H1 (cell line): ENCODE measurements at regions not wholly inside any gene's neighbourhood (a gene's known extent, or its start where the extent isn't known, plus 50 kb on each side); places are given as distances from the start of the nearest gene placed in this dataset.

Source experiments
- CTCF ChIA-PET: fragments of 300-600 bp; sonication (Branson Sonifier 250); formaldehyde crosslinking; loops from one replicate; lab custom pipeline; 2021; ENCODE audit not compliant: partially characterized antibody; lab: Charles Lee
- POLR2A ChIA-PET: fragments of 300-600 bp; sonication (Branson Sonifier 250); formaldehyde crosslinking; loops from one replicate; lab custom pipeline; 2021; ENCODE audit warnings: inconsistent platforms; ENCODE audit not compliant: partially characterized antibody; lab: Charles Lee
- DNase-seq, 2 experiments: peaks; one replicate each; pipeline versions ENCODE4 v3.0.0 to v3.0.0-alpha.2; 2010 to 2022; ENCODE audit warnings: low spot score in 2 of 2, low read depth in 1 of 2, mixed read lengths in 1 of 2
- FAIRE-seq: peaks from 2 replicates; lab custom pipeline; 2011; peaks lifted over from hg19 to GRCh38; lab: Jason Lieb, UNC
- H2AFZ ChIP-seq: 2 replicates; pipeline ENCODE4 v1.8.1; 2012; ENCODE audit warnings: low read length, inconsistent platforms
- H2AK5ac ChIP-seq: 2 replicates; pipeline ENCODE4 v1.6.1; 2013; ENCODE audit warnings: low read depth, low read length
- H2BK120ac ChIP-seq: replicated peaks from 2 replicates; pipeline ENCODE3; 2013; ENCODE audit warnings: low read depth, low read length, inconsistent platforms
- H2BK12ac ChIP-seq: 2 replicates; pipeline ENCODE4 v1.6.1; 2013; ENCODE audit warnings: low read depth, low read length
- H2BK15ac ChIP-seq: 2 replicates; pipeline ENCODE4 v1.6.1; 2013; ENCODE audit warnings: low read length
- H2BK20ac ChIP-seq: 2 replicates; pipeline ENCODE4 v1.6.1; 2013; ENCODE audit warnings: low read length
- H2BK5ac ChIP-seq: 2 replicates; pipeline ENCODE4 v1.6.1; 2013; ENCODE audit warnings: low read depth, low read length
- H3K14ac ChIP-seq: 2 replicates; pipeline ENCODE4 v1.6.1; 2013; ENCODE audit warnings: inconsistent platforms; ENCODE audit not compliant: insufficient read length
- H3K18ac ChIP-seq: 2 replicates; pipeline ENCODE4 v1.6.1; 2013; ENCODE audit warnings: low read length; ENCODE audit errors: extremely low read depth
- H3K23ac ChIP-seq: 2 replicates; pipeline ENCODE4 v1.6.1; 2013; ENCODE audit warnings: inconsistent platforms; ENCODE audit not compliant: insufficient read length
- H3K23me2 ChIP-seq: 2 replicates; pipeline ENCODE4 v1.6.1; 2013; ENCODE audit warnings: low read depth, low read length
- H3K27ac ChIP-seq: 2 replicates; pipeline ENCODE4 v1.6.1; 2011; ENCODE audit warnings: low read depth, low read length, inconsistent platforms
- H3K27me3 ChIP-seq, 4 experiments: replicated peaks in 1 of 4; 1 replicate in 1 of 4; 2 replicates in 3 of 4; pipeline versions ENCODE4 v1.6.1 to v1.8.1; 2011 to 2013; ENCODE audit warnings: low read length in 3 of 4, mild to moderate bottlenecking in 3 of 4, inconsistent platforms in 2 of 4, mixed read lengths in 2 of 4, moderate library complexity in 1 of 4; ENCODE audit not compliant: control insufficient read depth in 3 of 4, insufficient read depth in 3 of 4; ENCODE audit errors: extremely low read depth in 1 of 4
- H3K36me3 ChIP-seq, 4 experiments: 2 replicates each; pipeline versions ENCODE4 v1.6.1 to v1.8.1; 2011 to 2013; ENCODE audit warnings: mild to moderate bottlenecking in 4 of 4, low read length in 3 of 4, moderate library complexity in 2 of 4, control low read depth in 1 of 4, inconsistent platforms in 1 of 4; ENCODE audit not compliant: insufficient read depth in 4 of 4, control insufficient read depth in 2 of 4
- H3K4ac ChIP-seq: replicated peaks from 2 replicates; pipeline ENCODE3; 2013; ENCODE audit warnings: low read length, low read depth, mixed read lengths, inconsistent platforms; ENCODE audit not compliant: insufficient read length
- H3K4me1 ChIP-seq, 4 experiments: replicated peaks in 1 of 4; 1 replicate in 1 of 4; 2 replicates in 3 of 4; pipeline versions ENCODE4 v1.6.1 to v1.8.1; 2011 to 2013; ENCODE audit warnings: low read length in 3 of 4, inconsistent platforms in 2 of 4, mixed read lengths in 1 of 4; ENCODE audit not compliant: insufficient read depth in 4 of 4, control insufficient read depth in 3 of 4
- H3K4me2 ChIP-seq, 2 experiments: 2 replicates each; pipeline versions ENCODE4 v1.6.1 to v1.8.1; 2011 to 2013; ENCODE audit warnings: low read depth in 2 of 2, low read length in 2 of 2, control low read depth in 1 of 2, inconsistent platforms in 1 of 2, mild to moderate bottlenecking in 1 of 2; ENCODE audit not compliant: insufficient read depth in 1 of 2
- H3K4me3 ChIP-seq, 4 experiments: fragments of 200-600, 300-600 bp in 1 of 4; sonication (generic), shearing (Covaris generic), sonication (Bioruptor Twin) in 1 of 4; 2 replicates each; pipeline versions ENCODE4 v1.5.1 to v1.8.1; 2011 to 2016; ENCODE audit warnings: low read length in 4 of 4, low read depth in 3 of 4, control low read depth in 2 of 4, inconsistent platforms in 2 of 4, mild to moderate bottlenecking in 2 of 4, mixed read lengths in 1 of 4, moderate library complexity in 1 of 4; ENCODE audit not compliant: insufficient read depth in 2 of 4; ENCODE audit errors: extremely low read depth in 1 of 4
- H3K56ac ChIP-seq: replicated peaks from 2 replicates; pipeline ENCODE3; 2013; ENCODE audit warnings: low read depth, mild to moderate bottlenecking, mixed read lengths, low read length, inconsistent platforms; ENCODE audit not compliant: insufficient read length
- H3K79me1 ChIP-seq: 2 replicates; pipeline ENCODE4 v1.6.1; 2013; ENCODE audit warnings: low read depth, low read length, control low read depth
- H3K79me2 ChIP-seq, 2 experiments: 2 replicates each; pipeline versions ENCODE4 v1.6.1 to v1.8.1; 2012 to 2013; ENCODE audit warnings: low read length in 2 of 2, mild to moderate bottlenecking in 2 of 2, inconsistent platforms in 1 of 2; ENCODE audit not compliant: insufficient read depth in 2 of 2, control insufficient read depth in 1 of 2
- H3K9ac ChIP-seq, 4 experiments: replicated peaks in 1 of 4; 1 replicate in 1 of 4; 2 replicates in 3 of 4; pipeline versions ENCODE4 v1.6.1 to v1.8.1; 2011 to 2013; ENCODE audit warnings: low read depth in 3 of 4, low read length in 3 of 4, control low read depth in 2 of 4, mild to moderate bottlenecking in 2 of 4, moderate library complexity in 2 of 4, inconsistent platforms in 1 of 4; ENCODE audit errors: extremely low read depth in 1 of 4
- H3K9me3 ChIP-seq, 2 experiments: 2 replicates each; pipeline versions ENCODE4 v1.6.1 to v1.8.1; 2012 to 2013; ENCODE audit warnings: mild to moderate bottlenecking in 2 of 2, moderate library complexity in 2 of 2, control low read depth in 1 of 2, inconsistent platforms in 1 of 2, low read depth in 1 of 2, low read length in 1 of 2, mixed read lengths in 1 of 2; ENCODE audit not compliant: insufficient read depth in 2 of 2
- H4K20me1 ChIP-seq, 2 experiments: replicated peaks in 1 of 2; 2 replicates each; pipeline versions ENCODE3 to v1.8.1; 2011 to 2013; ENCODE audit warnings: inconsistent platforms in 2 of 2, low read length in 2 of 2, mild to moderate bottlenecking in 1 of 2; ENCODE audit not compliant: insufficient read depth in 2 of 2, control insufficient read depth in 1 of 2
- H4K5ac ChIP-seq: 2 replicates; pipeline ENCODE4 v1.6.1; 2013; ENCODE audit warnings: low read length, low read depth, mixed read lengths, inconsistent platforms; ENCODE audit not compliant: insufficient read length
- H4K8ac ChIP-seq: 2 replicates; pipeline ENCODE4 v1.8.0; 2013; ENCODE audit warnings: mild to moderate bottlenecking, moderate library complexity, low read length, inconsistent platforms; ENCODE audit not compliant: insufficient read depth; ENCODE audit errors: extremely low read depth
- H4K91ac ChIP-seq: replicated peaks from 2 replicates; pipeline ENCODE3; 2013; ENCODE audit warnings: low read length, mixed read lengths, inconsistent platforms; ENCODE audit not compliant: insufficient read length
- EP300 ChIP-seq, 2 experiments: IDR thresholded peaks; 1 replicate in 1 of 2; 2 replicates in 1 of 2; pipeline ENCODE4 v1.6.1; 2011 to 2012; ENCODE audit warnings: low read depth in 2 of 2, low read length in 2 of 2, mild to moderate bottlenecking in 2 of 2, borderline replicate concordance in 1 of 2, inconsistent platforms in 1 of 2, moderate library complexity in 1 of 2
- WGBS, 2 experiments: shearing (Covaris generic) in 1 of 2; methylation state at CpG; one replicate each; pipeline versions ENCODE4 v1.1.6 to v1.1.7; 2013 to 2015; ENCODE audit warnings: low lambda C conversion rate in 2 of 2, mixed read lengths in 2 of 2, inconsistent platforms in 1 of 2, low coverage in 1 of 2, missing lambda C conversion rate in 1 of 2; ENCODE audit not compliant: insufficient replicate concordance in 2 of 2, insufficient coverage in 1 of 2, insufficient read length in 1 of 2; ENCODE audit errors: extremely low coverage in 1 of 2, missing lambda C conversion rate in 1 of 2; 5-methylcytosine and 5-hydroxymethylcytosine counted together

DNA sequence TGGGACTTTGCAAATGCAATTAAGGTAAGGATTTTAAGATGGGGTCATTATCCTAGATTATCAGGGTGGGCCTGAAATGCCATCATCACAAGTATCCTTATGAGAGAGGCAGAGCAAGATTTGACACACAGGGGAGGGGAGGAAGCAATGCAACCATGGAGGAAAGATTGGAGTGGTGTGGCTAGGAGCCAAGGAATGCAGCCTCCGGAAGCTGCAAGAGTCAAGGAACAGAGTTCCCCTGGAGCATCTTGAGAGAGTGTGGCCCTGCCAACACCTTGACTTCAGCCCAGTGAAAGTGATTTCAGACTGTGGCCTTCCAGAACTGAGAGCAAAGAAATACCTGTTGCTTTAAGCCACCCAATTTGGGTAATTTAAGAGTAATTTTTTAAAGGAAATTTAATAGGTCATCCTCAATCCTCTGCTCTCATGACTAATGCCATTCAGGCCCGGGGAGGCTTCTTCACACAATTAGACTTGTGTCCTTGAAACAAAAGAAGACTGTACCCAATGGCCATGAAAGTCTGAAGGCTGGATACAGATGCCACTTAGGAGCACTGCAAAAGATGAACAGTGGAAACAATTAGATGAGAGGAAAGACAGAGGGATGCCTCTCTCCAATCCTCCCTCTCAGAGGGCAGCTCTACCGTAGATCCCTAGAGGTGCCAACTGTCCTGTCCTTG lies 250.3 kb upstream of the ID2 start:
- H3K36me3 ChIP-seq = no peaks in the 10 kb centered on the region; a peak in 1 of 8 replicates
- no peaks in the 10 kb centered on the region for H3K79me1 ChIP-seq
- H3K27ac ChIP-seq = no peak overlapping the region
- 0 out of 7 replicates have a peak, but pooled peaks cover 0 to 3% (median 0%) of the 10 kb centered on the region in 4 experiments for H3K4me1 ChIP-seq
- ChIA-PET CTCF (interaction anchor here (1.6 kb wide), 1 partner anchor 24 kb away, joined by 3 read pairs; no protein-coding TSS in a partner anchor), POLR2A (no interaction called here)
- no peak overlapping the region for H4K91ac ChIP-seq
- H2AFZ ChIP-seq = no peak overlapping the region
- H3K79me2 ChIP-seq = no peaks in the 10 kb centered on the region
- FAIRE-seq (no peak), DNase-seq (no peak)
- no peak overlapping the region for H3K9ac ChIP-seq
- H3K4ac ChIP-seq = no peak overlapping the region
- H3K4me3 ChIP-seq = no peak overlapping the region
- WGBS, 2 experiments = 92% methylated on average over 3 of the region's 3 CpGs; no CpG with 5 or more reads in 1 of the 2 experiments
- no peak overlapping the region for H2BK20ac ChIP-seq
- H2BK15ac ChIP-seq = no peak overlapping the region
- no peak overlapping the region for H3K14ac ChIP-seq
- H3K56ac ChIP-seq = no peak overlapping the region
- no peak overlapping the region for H3K4me2 ChIP-seq
- H3K18ac ChIP-seq = no peak overlapping the region
- no peaks in the 10 kb centered on the region for H3K27me3 ChIP-seq
- no peak for TF ChIP-seq EP300 (IDR thresholded peaks at IDR 0.05; ENCODE audit: borderline replicate concordance in 1 of 2, low read depth in 2 of 2, low read length in 2 of 2)
- no peak overlapping the region for H2BK12ac ChIP-seq
- H4K5ac ChIP-seq = no peak overlapping the region
- no peak overlapping the region for H2BK5ac ChIP-seq
- H4K20me1 ChIP-seq = no peaks in the 10 kb centered on the region
- H3K23me2 ChIP-seq = no peaks in the 10 kb centered on the region
- H3K23ac ChIP-seq = no peak overlapping the region
- H3K9me3 ChIP-seq = no peaks in the 10 kb centered on the region; a peak in 2 of 4 replicates
- no peak overlapping the region for H2BK120ac ChIP-seq
- H2AK5ac ChIP-seq = no peak overlapping the region
- H4K8ac ChIP-seq = no peak overlapping the region
